Panc1 (cell line): ENCODE measurements at regions not wholly inside any gene's neighbourhood (a gene's known extent, or its start where the extent isn't known, plus 50 kb on each side); places are given as distances from the start of the nearest gene placed in this dataset.

ENCODE experiments used
- ATAC-seq: fragments of 200-7000 bp; cut with Tn5 transposase; 2 replicates; pipeline ENCODE4 v1.9.1; 2020; ENCODE audit warnings: mild to moderate bottlenecking, moderate library complexity
- BruUV-seq: library from RNA; stranded (reverse); fragments of 400-500 nt; replicated peaks from 2 replicates; lab custom pipeline; 2021; lab: Mats Ljungman, UMichigan
- CTCF ChIA-PET: fragments of 300-600 bp; sonication (Branson Sonifier 250); formaldehyde crosslinking; loops from one replicate; lab custom pipeline; 2022; ENCODE audit warnings: antibody characterized with exemption; lab: Charles Lee
- POLR2A ChIA-PET: fragments of 300-600 bp; sonication (Branson Sonifier 250); formaldehyde crosslinking; loops from one replicate; lab custom pipeline; 2022; ENCODE audit warnings: antibody characterized with exemption; lab: Charles Lee
- DNase-seq: peaks from one replicate; pipeline ENCODE4 v3.0.0-alpha.2; 2010; ENCODE audit warnings: low read depth, low spot score
- H3K27ac ChIP-seq: 2 replicates; pipeline ENCODE4 v1.5.1; 2011; ENCODE audit warnings: mild to moderate bottlenecking, low read length, inconsistent platforms
- H3K27me3 ChIP-seq: fragments of 200-500 bp; sonication (Bioruptor generic); 2 replicates; pipeline ENCODE4 v1.6.0; 2014; ENCODE audit warnings: low read length, inconsistent platforms; ENCODE audit not compliant: control insufficient read depth, insufficient read depth
- H3K36me3 ChIP-seq: fragments of 200-500 bp; sonication (Bioruptor generic); 2 replicates; pipeline ENCODE4 v1.5.1; 2014; ENCODE audit warnings: inconsistent platforms, mild to moderate bottlenecking, low read length, moderate library complexity; ENCODE audit not compliant: control insufficient read depth, insufficient read depth
- H3K4me1 ChIP-seq: 2 replicates; pipeline ENCODE4 v1.5.1; 2011; ENCODE audit warnings: inconsistent platforms, mild to moderate bottlenecking, low read length, moderate library complexity; ENCODE audit not compliant: control insufficient read depth, insufficient read depth
- H3K4me3 ChIP-seq, 2 experiments: 2 replicates each; pipeline ENCODE4 v1.5.1; 2011 to 2012; ENCODE audit warnings: low read depth in 2 of 2, low read length in 2 of 2, mild to moderate bottlenecking in 2 of 2, inconsistent platforms in 1 of 2, moderate library complexity in 1 of 2
- H3K9me3 ChIP-seq: fragments of 200-500 bp; sonication (Bioruptor generic); 2 replicates; pipeline ENCODE4 v1.5.1; 2014; ENCODE audit warnings: low read depth, mild to moderate bottlenecking, inconsistent platforms, low read length, moderate library complexity; ENCODE audit not compliant: control insufficient read depth, insufficient read depth
- POLR2AphosphoS5 ChIP-seq: IDR thresholded peaks from 2 replicates; pipeline ENCODE4 v1.6.1; 2012; ENCODE audit warnings: mild to moderate bottlenecking, low read depth, low read length, moderate library complexity
- SIN3A ChIP-seq: IDR thresholded peaks from 2 replicates; pipeline ENCODE4 v1.6.1; 2012; ENCODE audit warnings: low read depth, mild to moderate bottlenecking, low read length, moderate library complexity, borderline replicate concordance; ENCODE audit not compliant: insufficient read depth
- TCF7L2 ChIP-seq: IDR thresholded peaks from 2 replicates; pipeline ENCODE4 v1.6.1; 2011; ENCODE audit warnings: mild to moderate bottlenecking, low read depth, low read length, inconsistent platforms
- in situ Hi-C: cut with HindIII; loops from 2 replicates; pipeline ENCODE4 v1.10.0; 2016; ENCODE audit warnings: low sequenced_read_pairs, low pct_unique_long_range_greater_than_20kb
- intact Hi-C: fragments of 100-400 bp; cut with micrococcal nuclease; formaldehyde crosslinking; loops from one replicate; pipeline ENCODE4 v1.10.0; 2022; ENCODE audit not compliant: unreplicated experiment
- TF ChIP-seq, protein P1 (sequence below): fragments of 450-650 bp; IDR thresholded peaks from 2 replicates; pipeline ENCODE4 v1.5.1; 2017; ENCODE audit warnings: mild to moderate bottlenecking
- TF ChIP-seq, protein P2 (sequence below), 2 experiments: IDR thresholded peaks; 2 replicates each; pipeline ENCODE4 v1.6.1; 2011 to 2012; ENCODE audit warnings: low read depth in 2 of 2, control low read depth in 1 of 2, low read length in 1 of 2, mild to moderate bottlenecking in 1 of 2, moderate library complexity in 1 of 2; ENCODE audit not compliant: insufficient read depth in 1 of 2

DNA sequence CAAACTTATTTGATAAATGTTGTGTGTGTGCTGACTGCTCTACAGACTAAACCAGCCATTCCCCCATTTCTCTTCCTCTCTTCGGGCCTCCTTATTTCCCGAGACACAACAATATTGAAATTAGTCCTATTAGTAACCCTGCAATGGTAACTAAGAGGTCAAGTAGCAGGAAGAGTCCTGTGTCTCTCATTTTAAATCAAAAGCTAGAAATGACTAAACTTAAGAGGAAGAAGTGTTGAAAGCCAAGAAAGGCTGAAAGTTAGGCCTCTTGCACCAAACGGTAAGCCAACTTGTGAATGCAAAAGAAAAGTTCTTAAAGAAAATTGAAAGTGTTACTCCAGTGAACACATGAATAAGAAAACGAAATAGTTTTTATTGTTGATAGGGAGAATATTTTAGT, 357.8 kb upstream of the SLC7A11 start:
- no peak for TF ChIP-seq SIN3A
- TF ChIP-seq, protein P1, sequence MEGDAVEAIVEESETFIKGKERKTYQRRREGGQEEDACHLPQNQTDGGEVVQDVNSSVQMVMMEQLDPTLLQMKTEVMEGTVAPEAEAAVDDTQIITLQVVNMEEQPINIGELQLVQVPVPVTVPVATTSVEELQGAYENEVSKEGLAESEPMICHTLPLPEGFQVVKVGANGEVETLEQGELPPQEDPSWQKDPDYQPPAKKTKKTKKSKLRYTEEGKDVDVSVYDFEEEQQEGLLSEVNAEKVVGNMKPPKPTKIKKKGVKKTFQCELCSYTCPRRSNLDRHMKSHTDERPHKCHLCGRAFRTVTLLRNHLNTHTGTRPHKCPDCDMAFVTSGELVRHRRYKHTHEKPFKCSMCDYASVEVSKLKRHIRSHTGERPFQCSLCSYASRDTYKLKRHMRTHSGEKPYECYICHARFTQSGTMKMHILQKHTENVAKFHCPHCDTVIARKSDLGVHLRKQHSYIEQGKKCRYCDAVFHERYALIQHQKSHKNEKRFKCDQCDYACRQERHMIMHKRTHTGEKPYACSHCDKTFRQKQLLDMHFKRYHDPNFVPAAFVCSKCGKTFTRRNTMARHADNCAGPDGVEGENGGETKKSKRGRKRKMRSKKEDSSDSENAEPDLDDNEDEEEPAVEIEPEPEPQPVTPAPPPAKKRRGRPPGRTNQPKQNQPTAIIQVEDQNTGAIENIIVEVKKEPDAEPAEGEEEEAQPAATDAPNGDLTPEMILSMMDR: no peak
- ChIA-PET POLR2A (interaction anchor here (0.5 kb wide), 1 partner anchor 74 kb away, joined by 9 read pairs; no protein-coding TSS in a partner anchor), CTCF (no interaction called here)
- no peaks in the 10 kb centered on the region for H3K36me3 ChIP-seq
- no peak overlapping the region for H3K27ac ChIP-seq
- H3K4me1 ChIP-seq: no peaks in the 10 kb centered on the region
- intact Hi-C loops: no loop called here
- no TSS peak for BruUV-seq
- no peak for DNase-seq
- no peak for ATAC-seq
- H3K4me3 ChIP-seq: no peak overlapping the region
- in situ Hi-C loops: no loop called here
- no peaks in the 10 kb centered on the region for H3K9me3 ChIP-seq
- no peaks in the 10 kb centered on the region for H3K27me3 ChIP-seq

DNA sequence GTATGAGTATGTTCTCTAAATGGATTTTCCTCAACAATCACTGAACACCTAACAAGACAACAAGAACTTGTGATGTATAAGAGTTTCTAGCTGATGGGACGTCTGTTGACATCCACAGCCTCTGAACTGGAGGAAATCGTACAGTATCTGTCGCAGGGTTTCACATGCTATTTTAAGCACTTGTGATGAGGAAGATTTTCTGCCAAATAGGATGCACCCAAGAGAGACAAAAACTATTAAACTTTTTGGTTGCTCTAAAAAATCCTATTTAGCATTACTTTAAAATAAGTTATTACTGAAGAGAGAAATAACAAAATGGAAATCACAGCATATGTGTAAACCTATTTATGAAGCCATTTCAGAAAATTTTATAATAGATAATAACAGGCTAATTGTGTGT, 356.1 kb upstream of the SLC7A11 start:
- no TSS peak for BruUV-seq
- H3K9me3 ChIP-seq: no peaks in the 10 kb centered on the region
- no peaks in the 10 kb centered on the region for H3K36me3 ChIP-seq
- no peak overlapping the region for H3K4me3 ChIP-seq
- no peak for TF ChIP-seq TCF7L2
- TF ChIP-seq POLR2AphosphoS5: no peak
- TF ChIP-seq, protein P2, sequence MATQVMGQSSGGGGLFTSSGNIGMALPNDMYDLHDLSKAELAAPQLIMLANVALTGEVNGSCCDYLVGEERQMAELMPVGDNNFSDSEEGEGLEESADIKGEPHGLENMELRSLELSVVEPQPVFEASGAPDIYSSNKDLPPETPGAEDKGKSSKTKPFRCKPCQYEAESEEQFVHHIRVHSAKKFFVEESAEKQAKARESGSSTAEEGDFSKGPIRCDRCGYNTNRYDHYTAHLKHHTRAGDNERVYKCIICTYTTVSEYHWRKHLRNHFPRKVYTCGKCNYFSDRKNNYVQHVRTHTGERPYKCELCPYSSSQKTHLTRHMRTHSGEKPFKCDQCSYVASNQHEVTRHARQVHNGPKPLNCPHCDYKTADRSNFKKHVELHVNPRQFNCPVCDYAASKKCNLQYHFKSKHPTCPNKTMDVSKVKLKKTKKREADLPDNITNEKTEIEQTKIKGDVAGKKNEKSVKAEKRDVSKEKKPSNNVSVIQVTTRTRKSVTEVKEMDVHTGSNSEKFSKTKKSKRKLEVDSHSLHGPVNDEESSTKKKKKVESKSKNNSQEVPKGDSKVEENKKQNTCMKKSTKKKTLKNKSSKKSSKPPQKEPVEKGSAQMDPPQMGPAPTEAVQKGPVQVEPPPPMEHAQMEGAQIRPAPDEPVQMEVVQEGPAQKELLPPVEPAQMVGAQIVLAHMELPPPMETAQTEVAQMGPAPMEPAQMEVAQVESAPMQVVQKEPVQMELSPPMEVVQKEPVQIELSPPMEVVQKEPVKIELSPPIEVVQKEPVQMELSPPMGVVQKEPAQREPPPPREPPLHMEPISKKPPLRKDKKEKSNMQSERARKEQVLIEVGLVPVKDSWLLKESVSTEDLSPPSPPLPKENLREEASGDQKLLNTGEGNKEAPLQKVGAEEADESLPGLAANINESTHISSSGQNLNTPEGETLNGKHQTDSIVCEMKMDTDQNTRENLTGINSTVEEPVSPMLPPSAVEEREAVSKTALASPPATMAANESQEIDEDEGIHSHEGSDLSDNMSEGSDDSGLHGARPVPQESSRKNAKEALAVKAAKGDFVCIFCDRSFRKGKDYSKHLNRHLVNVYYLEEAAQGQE (IDR thresholded peaks at IDR 0.05; ENCODE audit: insufficient read depth in 1 of 2, low read depth in 2 of 2, low read length in 1 of 2): no peak
- no peak for TF ChIP-seq SIN3A
- TF ChIP-seq, protein P1: no peak
- no peaks in the 10 kb centered on the region for H3K4me1 ChIP-seq
- intact Hi-C loops (no loop called here), in situ Hi-C loops (no loop called here)
- CTCF ChIA-PET: no interaction called here
- no peaks in the 10 kb centered on the region for H3K27me3 ChIP-seq
- no peak for DNase-seq
- POLR2A ChIA-PET: no interaction called here
- ATAC-seq: no peak
- no peak overlapping the region for H3K27ac ChIP-seq
